NCI-H748 (cell line): ENCODE measurements at regions not wholly inside any gene's neighbourhood (a gene's known extent, or its start where the extent isn't known, plus 50 kb on each side); places are given as distances from the start of the nearest gene placed in this dataset.

ENCODE experiments used
- DNase-seq: peaks from one replicate; lab custom pipeline; 2025; ENCODE audit not compliant: unreplicated experiment; lab: John Stamatoyannopoulos, UW

DNA sequence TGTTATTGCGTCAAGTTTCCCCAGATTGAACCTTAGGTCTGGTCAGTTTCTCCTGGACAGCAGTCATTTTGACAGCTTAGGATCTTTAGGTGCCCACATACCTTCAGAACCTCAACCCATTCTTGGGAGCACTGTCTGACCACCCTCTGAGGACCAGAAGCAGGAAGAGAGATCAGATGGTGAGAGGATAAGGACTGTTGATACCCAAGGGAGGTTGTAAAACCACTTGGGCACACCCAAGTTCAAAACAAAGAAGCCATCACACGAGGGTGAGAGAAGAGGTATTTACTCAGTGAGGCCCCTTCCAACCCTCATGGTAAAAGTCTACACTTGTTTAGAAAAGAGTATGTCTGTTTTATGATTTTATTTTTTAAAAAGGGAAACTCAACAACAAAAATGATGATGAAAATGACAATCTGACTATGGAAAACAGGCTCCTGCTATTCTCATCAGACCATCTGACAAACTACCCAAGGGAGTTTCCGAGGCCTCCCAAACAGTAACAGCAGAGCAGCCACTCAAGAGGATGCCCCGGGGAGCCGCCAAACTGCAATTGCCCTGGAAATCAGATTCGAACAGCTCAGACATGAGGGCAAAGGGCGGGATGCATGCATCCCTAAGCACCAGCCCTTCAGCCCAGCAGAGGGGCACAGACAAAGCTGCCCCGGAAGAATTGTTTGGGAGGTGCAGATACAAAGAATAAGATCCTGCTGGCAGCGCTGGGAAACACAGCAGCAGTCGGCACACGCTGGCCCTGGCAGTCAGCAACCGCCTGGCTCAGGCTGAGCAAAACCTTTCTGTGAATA is 162.6 kb upstream of the PLEKHG7 start:
- peak; percentile 89 for DNase-seq

DNA sequence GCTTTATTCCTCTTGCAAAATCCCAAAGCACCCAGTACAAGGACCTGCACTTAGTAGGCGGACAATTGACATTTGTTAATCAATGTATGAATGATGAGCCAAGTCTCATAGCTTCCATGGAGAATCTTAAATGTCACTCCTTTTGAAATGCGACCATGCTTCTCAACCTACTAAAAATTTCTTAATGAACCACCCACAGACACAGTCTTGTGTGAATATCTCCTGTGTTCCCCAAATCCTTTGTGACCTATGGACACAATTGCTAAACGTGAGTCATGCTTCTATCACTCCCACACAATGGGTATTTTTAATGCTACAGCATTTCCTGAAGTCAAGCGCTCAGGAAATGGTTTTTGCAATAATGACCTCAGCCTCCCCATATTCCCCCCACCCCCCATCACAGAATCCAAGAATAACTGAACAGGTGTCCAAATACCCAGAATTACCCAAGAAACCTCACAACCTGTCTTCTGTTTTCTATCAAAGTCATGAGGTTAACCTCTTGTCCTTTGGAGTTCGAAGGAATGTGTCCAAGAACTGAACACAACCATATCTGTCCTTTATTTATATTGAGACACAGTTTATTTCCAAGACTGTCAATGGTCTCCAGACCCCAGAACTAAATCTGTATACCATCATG is 163.6 kb upstream of the PLEKHG7 start:
- DNase-seq = no peak

DNA sequence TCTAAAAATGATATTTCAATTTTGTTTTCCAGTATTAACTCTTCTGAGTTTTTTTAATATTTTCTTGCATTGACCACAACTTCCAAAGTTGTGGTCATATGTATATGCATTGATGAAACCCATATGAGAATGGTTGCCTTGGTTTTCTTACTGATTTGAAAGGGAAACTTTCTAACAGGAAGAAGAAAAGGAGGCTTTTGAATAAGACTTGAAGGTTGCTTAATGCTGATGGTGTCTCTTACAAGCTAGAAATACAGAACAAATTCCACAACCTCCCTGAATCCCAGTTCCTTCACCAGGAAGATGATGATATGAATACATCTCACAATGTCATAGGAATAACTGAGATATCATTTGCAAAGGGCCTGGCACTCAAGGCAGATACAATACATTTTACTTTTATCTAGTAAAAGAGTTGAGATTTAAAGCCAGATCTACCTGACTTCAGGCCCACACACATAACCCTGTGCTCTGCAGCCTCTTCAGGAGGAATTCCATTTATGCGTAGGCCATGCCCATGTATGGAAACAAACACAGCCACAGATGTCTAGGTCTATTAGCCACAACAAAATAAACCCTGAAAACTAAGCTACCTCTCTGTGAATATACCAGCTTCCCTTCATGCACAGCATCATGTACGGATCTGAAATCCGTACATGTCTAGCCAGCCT is 165.4 kb upstream of the PLEKHG7 start:
- DNase-seq = peak; percentile 6

DNA sequence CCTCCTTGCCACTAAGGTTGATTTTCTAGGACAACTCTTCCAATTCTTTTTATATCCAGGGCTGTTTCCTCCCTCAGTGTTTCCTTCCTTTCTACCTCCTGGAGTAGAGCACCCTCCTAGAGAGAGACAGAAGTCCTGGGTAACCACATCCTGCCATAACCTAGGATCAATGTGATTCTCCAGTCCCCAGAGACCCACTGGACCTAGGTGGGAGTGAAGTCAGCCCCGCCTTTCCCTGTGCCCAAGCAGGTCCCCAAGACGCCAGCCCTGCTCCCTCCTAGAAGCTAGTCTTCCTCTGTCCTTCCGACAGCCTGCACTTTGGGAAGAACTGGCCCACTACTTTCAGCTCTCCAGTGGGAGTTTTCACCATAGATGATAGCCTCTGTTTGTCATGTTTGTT is 166.8 kb upstream of the PLEKHG7 start:
- no peak for DNase-seq

DNA sequence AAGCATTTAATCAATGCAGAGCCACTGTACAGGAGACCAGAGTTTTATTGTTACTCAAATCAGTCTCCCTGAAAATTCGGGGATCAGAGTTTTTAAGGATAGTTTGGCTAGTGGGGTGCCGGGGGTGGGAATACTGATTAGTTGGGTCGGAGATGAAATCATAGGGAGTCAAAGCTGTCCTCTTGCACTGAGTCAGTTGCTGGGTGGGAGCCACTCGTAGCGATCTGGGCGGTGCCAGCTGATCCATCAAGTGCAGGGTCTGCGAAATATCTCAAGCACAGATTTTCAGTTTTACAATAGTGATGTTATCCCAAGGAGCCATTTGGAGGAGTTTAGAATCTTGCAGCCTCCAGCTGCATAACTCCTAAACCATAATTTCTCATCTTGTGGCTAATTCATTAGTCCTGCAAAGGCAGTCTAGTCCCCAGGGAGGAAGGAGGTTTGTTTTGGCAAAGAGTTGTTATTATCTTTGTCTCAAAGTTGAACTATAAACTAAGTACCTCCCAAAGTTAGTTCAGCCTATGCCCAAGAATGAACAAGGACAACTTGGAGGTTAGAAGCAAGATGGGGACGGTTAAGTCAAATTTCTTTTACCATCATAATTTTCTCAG is 169.4 kb upstream of the PLEKHG7 start:
- no peak for DNase-seq

DNA sequence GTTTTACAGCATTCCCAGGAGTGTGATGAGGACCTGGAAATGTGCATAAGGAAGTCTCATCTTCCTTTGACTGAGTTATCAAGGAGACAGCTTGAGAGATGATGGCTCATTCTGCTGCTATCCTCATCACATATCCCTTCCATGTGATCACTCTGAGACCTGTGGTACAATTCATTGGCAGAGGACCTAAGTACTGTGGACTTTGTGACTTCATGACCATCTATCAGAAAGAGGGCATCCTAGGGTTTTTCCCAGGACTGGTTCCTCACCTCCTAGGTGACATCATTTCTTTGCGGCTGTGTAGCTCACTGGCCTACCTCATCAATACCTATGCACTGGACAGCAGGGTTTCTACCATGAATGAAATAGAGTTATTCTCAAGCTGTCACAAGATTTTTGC is 172.1 kb upstream of the PLEKHG7 start:
- DNase-seq = no peak

DNA sequence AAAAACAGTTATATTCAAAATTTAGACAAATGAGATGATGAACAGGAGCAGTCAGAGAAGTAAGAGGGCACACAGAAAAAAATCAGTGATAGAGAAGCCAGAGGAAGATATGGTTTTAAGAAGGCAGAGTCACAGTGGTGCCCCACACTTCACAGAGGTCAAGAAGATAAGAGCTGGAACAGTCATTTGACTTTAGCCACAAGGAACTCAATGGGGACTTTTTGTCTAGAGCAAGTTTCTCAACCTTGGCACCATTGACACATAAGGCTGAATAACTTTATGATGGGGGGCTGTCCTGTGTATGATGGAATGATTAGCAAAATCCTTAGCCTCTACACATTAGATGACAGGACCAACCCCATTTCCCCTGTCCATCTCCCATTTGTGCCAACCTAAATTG is 172.8 kb upstream of the PLEKHG7 start:
- DNase-seq = no peak

DNA sequence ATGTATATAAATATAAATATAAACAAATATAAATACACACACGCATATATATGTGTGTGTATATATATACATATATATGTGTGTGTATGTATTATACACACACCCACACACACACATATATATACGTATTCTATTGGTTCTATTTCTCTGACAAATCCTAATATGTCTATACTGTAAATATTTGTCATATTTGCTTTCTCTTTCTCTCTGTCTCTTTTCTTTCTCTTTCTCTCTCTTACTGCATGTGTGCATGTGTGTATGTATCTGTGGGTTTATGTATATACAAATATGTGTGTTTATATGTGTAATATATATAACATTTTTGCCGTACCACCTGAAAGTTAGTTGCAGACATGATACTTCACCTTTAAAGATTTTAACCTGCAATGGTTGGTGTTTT is 174.2 kb upstream of the PLEKHG7 start:
- DNase-seq = no peak

DNA sequence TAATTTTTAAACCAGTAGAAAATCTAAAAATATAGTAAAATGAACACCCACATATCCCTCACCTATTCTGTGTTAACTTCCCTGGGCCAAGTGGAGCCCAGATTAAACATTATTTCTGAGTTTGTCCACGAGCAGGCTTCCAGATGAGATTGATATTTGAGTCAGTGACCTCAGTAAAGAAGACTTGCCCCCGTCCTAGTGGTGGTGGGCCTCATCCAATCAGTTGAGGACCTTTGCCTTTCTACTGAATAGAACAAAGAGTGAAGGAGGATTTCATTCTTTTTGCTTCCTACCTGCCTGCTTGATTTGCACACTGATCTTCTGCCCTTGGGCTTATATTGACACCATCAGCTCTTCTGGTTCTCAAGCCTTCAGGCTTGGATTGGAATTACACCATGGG is 174.7 kb upstream of the PLEKHG7 start:
- no peak for DNase-seq

DNA sequence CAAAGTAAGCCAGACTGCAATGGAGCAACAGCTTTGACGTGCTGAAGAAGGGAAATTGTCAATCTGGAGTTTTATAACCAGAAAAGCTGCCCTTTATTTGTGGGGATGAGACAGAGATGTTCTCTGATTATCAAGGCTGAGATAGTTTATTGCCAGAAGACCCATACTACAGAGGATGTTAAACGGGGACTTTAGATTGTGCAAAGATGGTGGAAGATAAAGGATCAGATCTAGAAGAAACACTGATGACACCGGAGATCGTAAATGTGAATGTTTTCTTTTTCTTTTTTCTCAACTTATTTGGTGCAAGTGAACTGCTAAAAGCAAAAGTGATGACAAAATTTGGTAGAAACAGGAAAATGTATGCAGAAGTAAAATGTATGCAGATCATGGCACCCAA is 178.3 kb upstream of the PLEKHG7 start:
- DNase-seq = no peak

DNA sequence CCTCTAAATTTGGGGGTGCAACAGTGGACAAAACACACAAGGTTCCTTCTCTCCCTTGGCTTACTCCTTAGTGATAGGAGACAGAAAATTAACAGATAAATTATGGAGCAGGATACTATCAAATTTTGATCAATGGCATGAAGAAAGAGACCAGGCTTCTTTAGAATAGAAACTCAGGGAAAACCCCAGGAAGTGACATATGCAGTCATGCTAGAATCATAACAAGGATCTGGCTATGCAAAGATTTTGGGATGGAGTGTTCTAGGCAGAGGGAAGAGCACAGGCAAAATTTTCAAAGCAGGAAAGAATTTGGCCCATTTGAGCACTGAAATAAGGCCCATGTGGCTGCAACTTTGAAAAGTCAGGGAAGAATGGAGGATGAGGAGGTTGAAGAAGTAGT is 182.3 kb upstream of the PLEKHG7 start:
- DNase-seq = no peak

DNA sequence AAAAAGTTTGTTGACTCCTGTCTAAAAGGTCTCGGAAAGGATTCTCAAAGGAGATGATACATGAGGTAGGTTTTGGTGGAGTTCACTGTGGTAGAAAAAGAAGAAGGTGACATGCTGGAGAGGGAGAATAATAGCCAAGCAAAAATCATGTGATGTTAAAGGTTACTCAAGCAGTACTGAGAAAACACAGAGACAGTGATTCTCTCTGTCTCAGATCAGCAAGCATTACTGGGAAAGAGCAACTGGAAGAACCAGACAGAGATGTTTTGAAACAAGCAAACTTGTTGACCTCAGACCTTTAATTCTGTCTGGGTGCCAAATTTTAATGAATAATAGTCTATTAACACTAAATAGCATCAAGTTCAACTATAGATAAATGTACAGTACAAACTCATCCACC is 183.5 kb upstream of the PLEKHG7 start:
- no peak for DNase-seq

DNA sequence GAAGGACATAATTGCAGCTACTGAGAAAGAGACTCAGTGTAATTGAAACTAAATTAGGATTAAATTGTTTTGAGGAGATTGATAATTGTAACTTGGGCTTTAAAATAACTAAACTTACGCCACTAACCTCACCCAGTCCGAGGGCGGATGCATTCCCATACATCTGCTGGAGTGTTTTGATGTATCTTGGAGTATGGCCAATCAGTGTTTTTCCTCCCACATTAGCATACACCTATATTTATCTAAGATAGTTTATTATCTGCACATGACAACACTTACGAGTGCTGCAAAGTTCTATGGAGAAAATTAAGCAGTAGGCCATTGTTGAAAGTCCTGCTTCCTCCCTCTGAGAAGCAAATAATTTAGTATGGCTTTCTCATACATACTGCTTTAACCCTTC is 184.7 kb upstream of the PLEKHG7 start:
- no peak for DNase-seq

DNA sequence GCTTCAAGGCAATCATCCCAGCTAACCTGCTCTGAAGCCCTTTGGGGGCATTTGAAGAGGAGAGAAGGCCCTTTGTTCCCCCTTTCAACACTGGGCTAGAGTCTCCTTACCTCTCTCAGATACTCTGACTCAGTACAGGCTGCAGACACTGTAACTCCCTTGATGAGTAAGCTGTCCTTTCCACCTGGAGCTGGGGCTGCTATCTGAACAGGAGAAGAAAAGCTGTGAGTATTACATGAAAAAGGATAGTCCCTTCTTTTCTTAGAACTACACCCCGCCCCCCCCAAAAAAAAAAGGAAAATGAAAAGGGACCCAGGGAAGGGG is 186.6 kb upstream of the PLEKHG7 start:
- no peak for DNase-seq

DNA sequence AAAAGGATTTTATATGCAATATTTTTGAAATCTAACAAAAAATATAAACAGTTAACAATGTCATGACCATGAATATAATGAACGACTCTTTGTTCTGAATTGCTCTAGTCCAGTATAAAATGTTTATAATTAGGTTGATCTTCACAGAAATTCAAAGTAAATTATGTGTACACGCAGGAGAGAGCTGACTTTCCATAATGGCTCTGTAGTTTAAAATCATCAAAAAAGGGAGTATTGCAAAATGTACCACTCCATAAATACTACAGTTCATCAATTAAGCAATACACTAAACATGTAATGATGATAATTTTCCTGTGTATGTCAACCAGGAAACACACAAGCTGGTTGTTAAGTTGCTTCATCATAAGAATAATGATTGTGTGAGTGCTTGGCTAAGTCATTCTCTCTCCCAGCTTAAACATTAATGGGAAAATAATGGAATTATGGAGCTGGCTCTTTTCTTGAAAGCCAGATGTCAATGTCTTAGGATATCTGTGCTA is 189.5 kb upstream of the PLEKHG7 start:
- no peak for DNase-seq

DNA sequence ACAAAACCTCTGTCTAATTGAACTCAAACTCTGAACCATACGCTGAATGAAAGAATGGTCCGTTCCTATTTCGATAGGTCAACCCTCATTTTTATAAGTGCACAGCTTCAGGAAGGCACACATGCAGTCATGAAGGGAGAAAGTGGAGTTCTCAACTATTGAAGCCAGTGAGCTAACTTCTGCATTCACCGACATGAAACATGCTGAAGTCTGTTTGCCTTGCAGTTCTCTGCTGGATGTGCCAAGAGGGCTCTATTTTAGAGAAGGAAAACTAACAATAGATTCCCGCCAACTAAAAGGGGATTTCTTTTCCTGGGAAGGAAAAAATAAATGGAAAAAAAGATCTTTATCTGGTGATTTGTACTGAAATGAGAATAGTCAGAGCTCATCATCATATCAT is 191.0 kb upstream of the PLEKHG7 start:
- DNase-seq = no peak

DNA sequence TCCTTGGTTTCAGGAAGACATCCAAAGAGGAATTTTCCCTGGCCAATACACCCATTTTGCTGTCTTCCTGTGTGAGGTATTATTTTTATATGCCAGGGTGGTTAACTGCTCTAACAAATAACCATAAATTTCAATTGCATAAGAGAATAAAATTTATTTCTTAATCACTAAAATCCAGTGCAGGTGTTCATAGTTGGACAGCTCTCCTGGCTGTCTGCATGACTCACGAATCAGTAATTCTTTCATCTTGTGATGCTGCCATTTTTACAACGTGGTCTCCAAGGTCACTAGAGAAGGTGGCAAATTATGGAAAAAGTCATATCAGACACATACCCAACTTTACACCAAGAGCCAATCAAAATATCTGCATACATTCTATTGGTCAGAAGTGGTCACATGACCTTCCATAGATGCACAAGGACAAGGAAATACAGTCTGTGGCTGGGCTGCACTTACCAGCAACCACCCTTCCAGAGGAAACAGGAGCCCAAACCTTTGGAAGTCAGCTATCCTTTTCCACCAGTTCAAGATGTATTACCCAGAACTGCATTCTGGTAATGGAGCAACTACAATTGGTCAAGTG is 193.5 kb upstream of the PLEKHG7 start:
- DNase-seq = no peak

DNA sequence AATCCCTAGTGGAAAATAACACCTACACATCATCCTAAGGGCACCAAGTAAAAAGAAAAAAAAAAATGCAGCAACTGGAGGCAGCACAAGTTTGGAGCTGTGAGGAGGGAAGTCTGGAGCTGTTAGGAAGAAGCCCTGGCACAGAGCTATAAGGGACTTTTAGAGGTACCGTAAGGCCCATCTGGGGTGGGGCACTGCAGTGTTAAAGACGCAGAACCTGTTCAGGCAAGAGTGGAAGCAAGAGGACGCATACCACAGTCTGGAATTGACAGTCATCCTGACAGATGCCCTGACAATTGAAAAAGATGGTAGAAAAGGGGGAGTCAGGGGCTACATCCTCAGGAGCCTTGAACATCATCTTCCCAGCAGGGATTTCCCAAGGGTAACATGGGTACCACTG is 195.9 kb upstream of the PLEKHG7 start:
- DNase-seq = no peak

DNA sequence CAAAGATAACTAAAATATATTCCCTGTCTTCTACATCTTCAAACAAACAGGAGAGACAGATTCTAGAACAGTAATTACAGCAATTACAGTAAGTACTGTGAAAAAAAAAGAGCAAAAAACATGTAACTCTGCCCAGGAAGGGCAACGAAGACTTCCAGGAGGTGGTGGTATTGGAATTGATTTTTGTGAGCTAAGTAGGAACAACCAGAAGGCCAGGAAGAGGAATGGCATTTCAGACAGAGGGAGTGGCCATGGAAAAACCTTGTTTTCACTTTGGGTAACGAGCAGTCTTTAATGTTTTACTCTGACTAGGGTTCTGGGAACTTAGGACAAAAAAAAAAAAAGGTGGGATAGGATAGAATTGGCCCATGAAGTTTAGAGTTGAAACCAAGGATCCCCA is 196.3 kb upstream of the PLEKHG7 start:
- peak; percentile 73 for DNase-seq

DNA sequence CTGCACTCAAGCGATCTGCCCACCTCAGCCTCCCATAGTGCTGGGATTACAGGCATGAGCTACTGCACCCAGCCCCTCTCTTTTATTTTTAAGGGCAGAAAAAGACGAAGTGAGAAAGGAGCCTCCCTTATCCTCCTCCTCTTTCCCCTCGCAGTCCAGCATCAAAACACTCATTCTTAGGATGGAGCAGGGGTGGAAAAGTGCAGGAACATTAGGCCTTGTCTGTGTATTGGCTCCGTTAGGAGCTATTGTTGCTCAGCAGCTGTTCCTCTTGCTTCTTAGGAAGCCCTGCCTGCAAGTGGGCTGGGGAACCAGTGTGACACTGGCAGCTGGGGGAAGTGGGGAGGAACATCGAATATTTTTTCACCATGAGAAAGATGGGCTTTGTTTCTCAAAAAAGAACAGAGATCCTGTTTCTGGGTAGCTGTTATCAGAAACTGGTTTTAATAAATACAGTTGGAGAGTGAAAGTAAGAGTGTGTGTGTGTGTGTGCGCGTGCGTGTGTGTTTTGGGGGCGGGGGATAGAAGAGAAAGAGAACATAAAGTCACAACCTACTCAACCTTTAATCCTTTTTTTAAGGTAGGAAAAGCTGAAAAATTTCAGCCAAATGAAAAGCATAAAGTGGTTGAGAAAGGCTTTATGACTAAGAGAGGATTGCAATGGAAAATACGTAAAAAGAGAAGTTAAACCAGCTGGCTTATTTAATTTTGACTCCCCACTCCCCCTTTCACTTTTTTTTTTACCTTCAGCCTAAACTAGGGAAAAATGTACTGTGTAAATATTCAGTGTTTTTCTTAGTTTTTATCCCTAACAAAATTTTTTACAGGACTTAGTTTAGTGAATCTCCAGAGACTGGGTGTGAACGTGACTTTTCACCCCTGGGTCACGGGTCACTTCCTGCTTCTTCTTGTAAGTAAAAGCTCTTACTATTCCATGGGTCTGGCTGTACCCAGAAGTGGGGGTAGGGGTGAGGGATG is 197.2 kb upstream of the PLEKHG7 start:
- DNase-seq = peak; percentile 60
